ENCODE measurements at regions not wholly inside any gene's neighbourhood (a gene's known extent, or its start where the extent isn't known, plus 50 kb on each side); places are given as distances from the start of the nearest gene placed in this dataset.

GRCh38 chr1:8218351-8219092, 99.4 kb upstream of the SLC45A1 start:
- no peak for TF ChIP-seq CTCF (IDR thresholded peaks at IDR 0.05)
- TF ChIP-seq POLR2AphosphoS5 (IDR thresholded peaks at IDR 0.05; ENCODE audit: low read depth, low read length) = no peak
- TF ChIP-seq REST (IDR thresholded peaks at IDR 0.05; ENCODE audit: insufficient read depth in 1 of 2, low read depth in 2 of 2, low read length in 1 of 2) = no peak
- no peak for TF ChIP-seq SIN3A (IDR thresholded peaks at IDR 0.05; ENCODE audit: borderline replicate concordance, insufficient read depth, low read depth, low read length)
- TF ChIP-seq TCF7L2 (IDR thresholded peaks at IDR 0.05; ENCODE audit: low read depth, low read length) = no peak
